ENCODE measurements at regions not wholly inside any gene's neighbourhood (a gene's known extent, or its start where the extent isn't known, plus 50 kb on each side); places are given as distances from the start of the nearest gene placed in this dataset.
"Not testable (repeated sequence)": the region's sequence is repeated elsewhere in the genome, so short reads cannot be mapped to it uniquely, and the experiment has no call there.

- DNase-seq = no peak
These were observed 986.5 kb downstream of the CDH18 start for GRCh38 chr5:19001539-19001938.

GRCh38 chr5:19002111-19002510, 985.9 kb downstream of the CDH18 start:
- DNase-seq = no peak

GRCh38 chr5:19018822-19019221, 969.2 kb downstream of the CDH18 start:
- DNase-seq = no peak

- DNase-seq = no peak
These were observed 956.5 kb downstream of the CDH18 start for GRCh38 chr5:19031491-19031890.

- DNase-seq = no peak
These were observed 952.2 kb downstream of the CDH18 start for GRCh38 chr5:19035816-19036215.

- DNase-seq = no peak
These were observed 945.9 kb downstream of the CDH18 start for GRCh38 chr5:19042106-19042505.

GRCh38 chr5:19044311-19044710, 943.7 kb downstream of the CDH18 start:
- DNase-seq = no peak

GRCh38 chr5:19044931-19045695, 942.9 kb downstream of the CDH18 start:
- DNase-seq = no peak

- no peak for DNase-seq
These were observed 940.7 kb downstream of the CDH18 start for GRCh38 chr5:19047277-19047676.

GRCh38 chr5:19048726-19049125, 939.3 kb downstream of the CDH18 start:
- no peak for DNase-seq

GRCh38 chr5:19058216-19058615, 929.8 kb downstream of the CDH18 start:
- no peak for DNase-seq

- no peak for DNase-seq
These were observed 923.9 kb downstream of the CDH18 start for GRCh38 chr5:19064094-19064493.

GRCh38 chr5:19067741-19068140, 920.3 kb downstream of the CDH18 start:
- no peak for DNase-seq

- DNase-seq = no peak
These were observed 889.6 kb downstream of the CDH18 start for GRCh38 chr5:19098434-19098833.

GRCh38 chr5:19099195-19099594, 888.8 kb downstream of the CDH18 start:
- no peak for DNase-seq

- no peak for DNase-seq
These were observed 883.1 kb downstream of the CDH18 start for GRCh38 chr5:19104948-19105347.

GRCh38 chr5:19122923-19123322, 865.1 kb downstream of the CDH18 start:
- DNase-seq = no peak

- DNase-seq = no peak
These were observed 861.9 kb downstream of the CDH18 start for GRCh38 chr5:19125956-19126713.

GRCh38 chr5:19140276-19140675, 847.7 kb downstream of the CDH18 start:
- no peak for DNase-seq

GRCh38 chr5:19141937-19142524, 846.0 kb downstream of the CDH18 start:
- DNase-seq = not testable (repeated sequence)

- not testable (repeated sequence) for DNase-seq
These were observed 845.1 kb downstream of the CDH18 start for GRCh38 chr5:19142713-19143414.

GRCh38 chr5:19143935-19144334, 844.1 kb downstream of the CDH18 start:
- DNase-seq = no peak

- no peak for DNase-seq
These were observed 818.6 kb downstream of the CDH18 start for GRCh38 chr5:19169426-19169825.
